ENCODE measurements at regions not wholly inside any gene's neighbourhood (a gene's known extent, or its start where the extent isn't known, plus 50 kb on each side); places are given as distances from the start of the nearest gene placed in this dataset.
"Not testable (repeated sequence)": the region's sequence is repeated elsewhere in the genome, so short reads cannot be mapped to it uniquely, and the experiment has no call there.

DNA sequence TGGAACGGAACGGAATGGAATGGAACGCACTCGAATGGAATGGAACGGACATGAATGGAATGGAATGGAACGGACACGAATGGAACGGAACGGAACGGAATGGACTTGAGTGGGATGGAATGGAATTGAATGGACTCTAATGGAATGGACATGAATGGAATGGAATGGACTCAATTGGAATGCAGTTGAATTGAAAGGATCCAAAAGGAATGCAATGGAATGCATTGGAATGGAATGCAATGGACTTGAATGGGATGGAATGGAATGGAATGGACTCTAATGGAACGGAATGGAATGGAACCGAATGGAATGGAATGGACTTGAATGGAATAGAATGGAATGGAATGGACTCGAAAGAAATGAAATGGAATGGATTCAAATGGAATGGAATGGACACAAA is 102.4 kb upstream of the OR4F16 start:
- H3K27me3 ChIP-seq (ENCODE audit: control insufficient read depth in 2 of 2, insufficient read depth in 2 of 2, low read length in 2 of 2): no peaks in the 10 kb centered on the region
- no peak overlapping the region for H3K4me3 ChIP-seq (replicated peaks in 1 of 3; ENCODE audit: insufficient read depth in 1 of 3, low read depth in 1 of 3, low read length in 3 of 3)
- no peaks in the 10 kb centered on the region for H3K9me3 ChIP-seq (replicated peaks; ENCODE audit: control insufficient read depth, insufficient read depth, low read length)
- H3K9ac ChIP-seq (replicated peaks; ENCODE audit: extremely low read depth, insufficient read depth, low read length): no peak overlapping the region
- DNase-seq (ENCODE audit: low read depth, low spot score): no peak
- TF ChIP-seq FOS (IDR thresholded peaks at IDR 0.05; ENCODE audit: borderline replicate concordance, insufficient read depth, low read length) (no peak), JUN (IDR thresholded peaks at IDR 0.05; ENCODE audit: borderline replicate concordance, insufficient read depth, insufficient read length, low read depth) (no peak), POLR2AphosphoS5 (IDR thresholded peaks at IDR 0.05; ENCODE audit: insufficient read depth, low read depth, low read length) (no peak), GATA2 (IDR thresholded peaks at IDR 0.05; ENCODE audit: insufficient read depth, insufficient read length, low read depth, low read length) (no peak), MYC (IDR thresholded peaks at IDR 0.05; ENCODE audit: low read depth, low read length) (no peak), POLR2A (IDR thresholded peaks at IDR 0.05; ENCODE audit: low read depth, low read length) (no peak), EZH2 (IDR thresholded peaks at IDR 0.05; ENCODE audit: borderline replicate concordance, low read depth, low read length, severe bottlenecking) (no peak)
- TF ChIP-seq, protein P1, sequence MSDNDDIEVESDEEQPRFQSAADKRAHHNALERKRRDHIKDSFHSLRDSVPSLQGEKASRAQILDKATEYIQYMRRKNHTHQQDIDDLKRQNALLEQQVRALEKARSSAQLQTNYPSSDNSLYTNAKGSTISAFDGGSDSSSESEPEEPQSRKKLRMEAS (IDR thresholded peaks at IDR 0.05; ENCODE audit: insufficient read depth, insufficient read length): no peak
- TF ChIP-seq, protein P2, sequence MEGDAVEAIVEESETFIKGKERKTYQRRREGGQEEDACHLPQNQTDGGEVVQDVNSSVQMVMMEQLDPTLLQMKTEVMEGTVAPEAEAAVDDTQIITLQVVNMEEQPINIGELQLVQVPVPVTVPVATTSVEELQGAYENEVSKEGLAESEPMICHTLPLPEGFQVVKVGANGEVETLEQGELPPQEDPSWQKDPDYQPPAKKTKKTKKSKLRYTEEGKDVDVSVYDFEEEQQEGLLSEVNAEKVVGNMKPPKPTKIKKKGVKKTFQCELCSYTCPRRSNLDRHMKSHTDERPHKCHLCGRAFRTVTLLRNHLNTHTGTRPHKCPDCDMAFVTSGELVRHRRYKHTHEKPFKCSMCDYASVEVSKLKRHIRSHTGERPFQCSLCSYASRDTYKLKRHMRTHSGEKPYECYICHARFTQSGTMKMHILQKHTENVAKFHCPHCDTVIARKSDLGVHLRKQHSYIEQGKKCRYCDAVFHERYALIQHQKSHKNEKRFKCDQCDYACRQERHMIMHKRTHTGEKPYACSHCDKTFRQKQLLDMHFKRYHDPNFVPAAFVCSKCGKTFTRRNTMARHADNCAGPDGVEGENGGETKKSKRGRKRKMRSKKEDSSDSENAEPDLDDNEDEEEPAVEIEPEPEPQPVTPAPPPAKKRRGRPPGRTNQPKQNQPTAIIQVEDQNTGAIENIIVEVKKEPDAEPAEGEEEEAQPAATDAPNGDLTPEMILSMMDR (IDR thresholded peaks at IDR 0.05; ENCODE audit: extremely low read depth in 1 of 2, insufficient read depth in 1 of 2, low read depth in 1 of 2, low read length in 2 of 2): no peak
- no peak overlapping the region for H3K27ac ChIP-seq (ENCODE audit: insufficient read depth, low read depth, low read length)
- H4K20me1 ChIP-seq (replicated peaks; ENCODE audit: control insufficient read depth, extremely low read depth, insufficient read depth, low read length): no peaks in the 10 kb centered on the region
- ChIA-PET CTCF (no interaction called here), POLR2A (no interaction called here)
- no peaks in the 10 kb centered on the region for H3K36me3 ChIP-seq (ENCODE audit: control insufficient read depth in 2 of 2, extremely low read depth in 1 of 2, insufficient read depth in 2 of 2, low read length in 2 of 2)
- no peak for FAIRE-seq
- intact Hi-C loops (cut with micrococcal nuclease): no loop called here
- H2AFZ ChIP-seq (ENCODE audit: low read depth, low read length): no peak overlapping the region
- no peaks in the 10 kb centered on the region for H3K9me1 ChIP-seq (replicated peaks; ENCODE audit: control insufficient read depth, extremely low read depth, insufficient read depth, low read length)
- H3K79me2 ChIP-seq (ENCODE audit: control insufficient read depth, insufficient read depth, low read length): no peaks in the 10 kb centered on the region
- H3K4me2 ChIP-seq (ENCODE audit: insufficient read depth, low read length): no peak overlapping the region
- dilution Hi-C loops (cut with MboI; ENCODE audit: extremely low pct_ligation_motif_present, low sequenced_read_pairs): no loop called here
- BruUV-seq (replicated peaks): no TSS peak
- H3K4me1 ChIP-seq (ENCODE audit: control insufficient read depth, extremely low read depth, insufficient read depth, low read length): no peaks in the 10 kb centered on the region

DNA sequence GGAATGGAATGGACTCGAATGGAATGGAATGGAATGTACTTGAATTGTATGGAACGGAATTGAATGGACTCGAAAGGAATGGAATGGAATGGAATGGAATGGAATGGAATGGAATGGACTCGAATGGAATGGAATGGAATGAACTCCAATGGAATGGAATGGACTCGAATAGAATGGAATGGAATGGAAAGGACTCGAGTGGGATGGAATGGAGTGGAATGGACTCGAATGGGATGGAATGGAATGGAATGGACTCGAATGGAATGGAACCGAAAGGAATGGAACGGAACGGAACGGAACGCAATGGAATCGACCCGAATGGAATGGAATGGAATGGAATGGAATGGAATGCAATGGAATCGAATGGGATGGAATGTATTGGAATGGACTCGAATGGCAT is 103.2 kb upstream of the OR4F16 start:
- FAIRE-seq; H3K4me1 ChIP-seq (ENCODE audit: control insufficient read depth, extremely low read depth, insufficient read depth, low read length); H4K20me1 ChIP-seq (replicated peaks; ENCODE audit: control insufficient read depth, extremely low read depth, insufficient read depth, low read length); CTCF ChIA-PET; DNase-seq (ENCODE audit: low read depth, low spot score); H3K36me3 ChIP-seq (ENCODE audit: control insufficient read depth in 2 of 2, extremely low read depth in 1 of 2, insufficient read depth in 2 of 2, low read length in 2 of 2); H3K79me2 ChIP-seq (ENCODE audit: control insufficient read depth, insufficient read depth, low read length); H3K9ac ChIP-seq (replicated peaks; ENCODE audit: extremely low read depth, insufficient read depth, low read length); POLR2A ChIA-PET; intact Hi-C loops (cut with micrococcal nuclease); H3K27me3 ChIP-seq (ENCODE audit: control insufficient read depth in 2 of 2, insufficient read depth in 2 of 2, low read length in 2 of 2); H3K9me3 ChIP-seq (replicated peaks; ENCODE audit: control insufficient read depth, insufficient read depth, low read length); H3K27ac ChIP-seq (ENCODE audit: insufficient read depth, low read depth, low read length); H3K9me1 ChIP-seq (replicated peaks; ENCODE audit: control insufficient read depth, extremely low read depth, insufficient read depth, low read length); H2AFZ ChIP-seq (ENCODE audit: low read depth, low read length); BruUV-seq (replicated peaks); H3K4me2 ChIP-seq (ENCODE audit: insufficient read depth, low read length); H3K4me3 ChIP-seq (replicated peaks in 1 of 3; ENCODE audit: insufficient read depth in 1 of 3, low read depth in 1 of 3, low read length in 3 of 3); dilution Hi-C loops (cut with MboI; ENCODE audit: extremely low pct_ligation_motif_present, low sequenced_read_pairs): not testable (repeated sequence)

DNA sequence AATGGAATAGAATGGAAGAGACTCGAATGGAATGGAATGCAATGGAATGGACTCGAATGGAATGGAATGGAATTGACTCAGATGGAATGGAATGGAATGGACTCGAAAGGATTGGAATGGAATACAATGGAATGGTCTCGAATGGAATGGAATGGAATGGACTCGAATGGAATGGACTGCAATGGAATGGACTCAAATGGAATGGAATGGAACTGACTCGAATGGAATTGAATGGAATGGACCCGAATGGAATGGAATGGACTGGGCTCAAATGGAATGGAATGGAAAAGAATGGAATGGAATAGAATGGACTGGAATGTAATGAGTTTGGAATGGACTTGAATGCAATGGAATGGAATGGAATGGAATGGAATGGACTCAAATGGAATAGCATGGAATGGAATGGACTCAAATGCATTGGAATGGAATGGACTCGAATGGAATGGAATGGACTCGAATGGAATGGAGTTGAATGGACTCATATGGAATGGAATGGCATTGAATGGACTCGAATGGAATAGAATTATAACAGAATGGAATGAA is 104.0 kb upstream of the OR4F16 start:
- POLR2A ChIA-PET; H3K36me3 ChIP-seq (ENCODE audit: control insufficient read depth in 2 of 2, extremely low read depth in 1 of 2, insufficient read depth in 2 of 2, low read length in 2 of 2); H3K4me1 ChIP-seq (ENCODE audit: control insufficient read depth, extremely low read depth, insufficient read depth, low read length); H3K27ac ChIP-seq (ENCODE audit: insufficient read depth, low read depth, low read length); H3K79me2 ChIP-seq (ENCODE audit: control insufficient read depth, insufficient read depth, low read length); H3K4me2 ChIP-seq (ENCODE audit: insufficient read depth, low read length); FAIRE-seq; BruUV-seq (replicated peaks); H3K4me3 ChIP-seq (replicated peaks in 1 of 3; ENCODE audit: insufficient read depth in 1 of 3, low read depth in 1 of 3, low read length in 3 of 3); H2AFZ ChIP-seq (ENCODE audit: low read depth, low read length); H3K9me1 ChIP-seq (replicated peaks; ENCODE audit: control insufficient read depth, extremely low read depth, insufficient read depth, low read length); CTCF ChIA-PET; H3K27me3 ChIP-seq (ENCODE audit: control insufficient read depth in 2 of 2, insufficient read depth in 2 of 2, low read length in 2 of 2); dilution Hi-C loops (cut with MboI; ENCODE audit: extremely low pct_ligation_motif_present, low sequenced_read_pairs); DNase-seq (ENCODE audit: low read depth, low spot score); intact Hi-C loops (cut with micrococcal nuclease); H3K9ac ChIP-seq (replicated peaks; ENCODE audit: extremely low read depth, insufficient read depth, low read length); H3K9me3 ChIP-seq (replicated peaks; ENCODE audit: control insufficient read depth, insufficient read depth, low read length); H4K20me1 ChIP-seq (replicated peaks; ENCODE audit: control insufficient read depth, extremely low read depth, insufficient read depth, low read length): not testable (repeated sequence)
